Transverse colon (tissue), 4 donors: ENCODE measurements at regions not wholly inside any gene's neighbourhood (a gene's known extent, or its start where the extent isn't known, plus 50 kb on each side); places are given as distances from the start of the nearest gene placed in this dataset.

ENCODE experiments used
- DNase-seq: peaks from one replicate; pipeline ENCODE4 v3.0.0-alpha.2; 2019
- H3K27ac ChIP-seq, 4 donors: fragments of 200-600 bp; sonication (generic); 2 replicates each; pipeline ENCODE4 v1.5.1; 2016 to 2018; ENCODE audit warnings: inconsistent platforms in 4 of 4
- H3K27me3 ChIP-seq: fragments of 200-600 bp; sonication (generic); 2 replicates; pipeline ENCODE4 v1.5.1; 2017; ENCODE audit warnings: inconsistent platforms
- H3K36me3 ChIP-seq, 4 donors: fragments of 200-600 bp; sonication (generic); 2 replicates each; pipeline ENCODE4 v1.5.1; 2017 to 2019; ENCODE audit warnings: inconsistent platforms in 4 of 4
- H3K4me1 ChIP-seq, 4 donors: fragments of 200-600 bp; sonication (generic); 2 replicates each; pipeline ENCODE4 v1.5.1; 2017 to 2020; ENCODE audit warnings: inconsistent platforms in 4 of 4
- H3K4me3 ChIP-seq, 4 donors: fragments of 200-600 bp; sonication (generic); 1 replicate in 1 of 4; 2 replicates in 3 of 4; pipeline versions ENCODE4 v1.5.1 to v1.6.1; 2017 to 2019; ENCODE audit warnings: inconsistent platforms in 4 of 4
- H3K9me3 ChIP-seq, 2 donors: fragments of 200-600 bp; sonication (generic); 2 replicates each; pipeline ENCODE4 v1.5.1; 2017 to 2019; ENCODE audit warnings: inconsistent platforms in 2 of 2
- EP300 ChIP-seq: sonication (generic); formaldehyde crosslinking; IDR thresholded peaks from one replicate; pipeline ENCODE4 v1.6.1; 2017; ENCODE audit warnings: antibody characterized with exemption, low read depth
- POLR2A ChIP-seq: fragments of 450-650 bp; IDR thresholded peaks from one replicate; pipeline ENCODE4 v1.6.1; 2016; ENCODE audit warnings: antibody characterized with exemption, mild to moderate bottlenecking, moderate library complexity
- POLR2AphosphoS5 ChIP-seq, 3 donors: sonication (generic); formaldehyde crosslinking; IDR thresholded peaks; one replicate each; pipeline ENCODE4 v1.6.1; 2016; ENCODE audit warnings: antibody characterized with exemption in 3 of 3
- WGBS, 2 donors: methylation state at CpG; one replicate each; pipeline ENCODE4 v1.1.5; 2018; ENCODE audit warnings: low coverage in 1 of 2; 5-methylcytosine and 5-hydroxymethylcytosine counted together
- in situ Hi-C, 4 donors: fragments of 200-750 bp; cut with MboI; loops; one replicate each; pipeline versions ENCODE4 v1.15.0 to v1.15.1; 2017; ENCODE audit warnings: low sequenced_read_pairs in 3 of 4, low pct_ligation_motif_present in 1 of 4, low pct_unique_long_range_greater_than_20kb in 1 of 4
- intact Hi-C: fragments of 100-400 bp; cut with DNase I; formaldehyde crosslinking; loops from one replicate; pipeline ENCODE4 v1.15.1; 2023; ENCODE audit warnings: low total_unique reads
- TF ChIP-seq, protein P1 (sequence below), 5 experiments: fragments of 200-600 bp in 3 of 5; fragments of 450-650 bp in 2 of 5; sonication (generic) in 3 of 5; IDR thresholded peaks; 1 replicate in 2 of 5; 2 replicates in 3 of 5; pipeline ENCODE4 v1.5.1; 2016 to 2017; ENCODE audit warnings: antibody characterized with exemption in 5 of 5, inconsistent platforms in 3 of 5, mild to moderate bottlenecking in 2 of 5, moderate library complexity in 1 of 5

DNA sequence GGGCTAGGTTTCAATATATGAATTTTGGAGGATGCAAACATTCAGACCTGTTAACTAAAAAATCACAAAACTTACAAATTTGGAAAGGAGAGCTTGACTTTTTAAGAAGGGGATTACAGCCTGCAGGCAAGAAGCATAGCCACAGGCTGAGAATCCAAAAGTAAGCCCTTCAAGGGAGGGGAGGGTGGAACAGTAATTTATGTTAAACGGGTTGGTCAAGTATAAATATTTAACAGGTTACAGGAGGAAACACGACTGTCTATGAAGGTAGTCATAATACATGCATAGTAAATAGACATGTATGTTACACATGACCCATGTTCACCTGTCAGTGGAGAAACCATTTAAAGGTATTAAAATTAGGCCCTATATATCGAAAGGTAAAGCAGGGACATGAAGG, 261.1 kb upstream of the RGS18 start:
- no peaks in the 10 kb centered on the region for H3K36me3 ChIP-seq
- no peak for DNase-seq
- TF ChIP-seq POLR2AphosphoS5 (IDR thresholded peaks at IDR 0.05) (no peak), POLR2A (no peak)
- no peaks in the 10 kb centered on the region for H3K27me3 ChIP-seq
- H3K9me3 ChIP-seq = no peaks in the 10 kb centered on the region
- no peaks in the 10 kb centered on the region for H3K4me1 ChIP-seq
- in situ Hi-C loops (no loop called here), intact Hi-C loops (no loop called here)
- H3K4me3 ChIP-seq = no peak overlapping the region
- no peak overlapping the region for H3K27ac ChIP-seq
- WGBS, 2 donors = 56% methylated on average over 3 of the region's 3 CpGs

DNA sequence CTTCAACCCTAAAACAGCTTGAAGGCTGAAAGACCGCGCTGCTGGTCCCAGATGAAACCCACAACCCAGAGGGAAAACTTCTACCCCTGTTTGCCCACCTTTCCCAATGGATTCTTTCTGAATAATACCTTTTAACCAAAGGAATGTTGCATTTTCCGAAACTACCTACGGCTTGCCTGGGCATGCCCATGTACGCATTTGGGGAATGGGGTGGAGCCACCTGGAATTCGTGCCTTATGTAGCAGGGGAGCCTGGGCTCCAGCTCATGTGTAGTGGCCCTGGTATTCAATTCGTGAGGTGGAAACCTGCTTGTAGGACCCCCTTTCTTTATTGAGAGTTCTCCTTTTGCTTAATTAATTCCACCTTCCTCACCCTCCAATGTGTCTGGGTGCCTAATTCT, 256.6 kb upstream of the RGS18 start:
- DNase-seq = no peak
- in situ Hi-C loops = no loop called here

DNA sequence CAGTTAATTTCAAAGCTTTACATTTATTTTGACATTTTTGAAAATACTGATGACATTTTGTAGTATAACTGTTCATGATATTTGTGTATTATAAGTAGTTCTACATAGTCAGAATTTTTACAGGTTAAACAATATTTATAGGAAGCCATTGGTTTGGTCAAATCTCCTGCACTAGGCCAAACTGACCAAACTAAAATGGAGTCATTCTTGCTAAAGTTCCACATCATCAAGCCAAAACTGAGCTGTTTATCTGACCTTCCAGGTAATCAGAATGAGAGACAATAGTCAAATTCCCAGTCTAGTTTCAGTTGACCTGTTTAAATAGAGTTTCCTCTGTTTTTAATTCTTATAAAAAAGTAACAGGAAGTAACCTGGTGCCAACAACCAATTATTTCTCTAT, 253.3 kb upstream of the RGS18 start:
- Histone ChIP-seq H3K27ac (no peak overlapping the region), H3K36me3 (no peaks in the 10 kb centered on the region), H3K9me3 (no peaks in the 10 kb centered on the region), H3K27me3 (no peaks in the 10 kb centered on the region), H3K4me1 (no peaks in the 10 kb centered on the region), H3K4me3 (no peak overlapping the region)
- in situ Hi-C loops = no loop called here
- no peak for DNase-seq
- intact Hi-C loops = no loop called here
- no peak for TF ChIP-seq EP300
- no peak for TF ChIP-seq POLR2AphosphoS5 (IDR thresholded peaks at IDR 0.05)
- TF ChIP-seq POLR2A = no peak
- TF ChIP-seq, protein P1, sequence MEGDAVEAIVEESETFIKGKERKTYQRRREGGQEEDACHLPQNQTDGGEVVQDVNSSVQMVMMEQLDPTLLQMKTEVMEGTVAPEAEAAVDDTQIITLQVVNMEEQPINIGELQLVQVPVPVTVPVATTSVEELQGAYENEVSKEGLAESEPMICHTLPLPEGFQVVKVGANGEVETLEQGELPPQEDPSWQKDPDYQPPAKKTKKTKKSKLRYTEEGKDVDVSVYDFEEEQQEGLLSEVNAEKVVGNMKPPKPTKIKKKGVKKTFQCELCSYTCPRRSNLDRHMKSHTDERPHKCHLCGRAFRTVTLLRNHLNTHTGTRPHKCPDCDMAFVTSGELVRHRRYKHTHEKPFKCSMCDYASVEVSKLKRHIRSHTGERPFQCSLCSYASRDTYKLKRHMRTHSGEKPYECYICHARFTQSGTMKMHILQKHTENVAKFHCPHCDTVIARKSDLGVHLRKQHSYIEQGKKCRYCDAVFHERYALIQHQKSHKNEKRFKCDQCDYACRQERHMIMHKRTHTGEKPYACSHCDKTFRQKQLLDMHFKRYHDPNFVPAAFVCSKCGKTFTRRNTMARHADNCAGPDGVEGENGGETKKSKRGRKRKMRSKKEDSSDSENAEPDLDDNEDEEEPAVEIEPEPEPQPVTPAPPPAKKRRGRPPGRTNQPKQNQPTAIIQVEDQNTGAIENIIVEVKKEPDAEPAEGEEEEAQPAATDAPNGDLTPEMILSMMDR (IDR thresholded peaks at IDR 0.05) = no peak

More for the DNA sequence above, 256.6 kb upstream of the RGS18 start:
- intact Hi-C loops = no loop called here
- Histone ChIP-seq H3K4me3 (no peak overlapping the region), H3K27ac (no peak overlapping the region), H3K36me3 (no peaks in the 10 kb centered on the region), H3K9me3 (no peaks in the 10 kb centered on the region), H3K27me3 (no peaks in the 10 kb centered on the region), H3K4me1 (no peaks in the 10 kb centered on the region)
- no peak for TF ChIP-seq POLR2AphosphoS5 (IDR thresholded peaks at IDR 0.05)
- TF ChIP-seq, protein P1 (IDR thresholded peaks at IDR 0.05) = no peak
- no peak for TF ChIP-seq POLR2A
- TF ChIP-seq EP300 = no peak
- WGBS, 2 donors = 92% methylated on average over 7 of the region's 7 CpGs; no CpG with 5 or more reads in 1 of the 2 donors

DNA sequence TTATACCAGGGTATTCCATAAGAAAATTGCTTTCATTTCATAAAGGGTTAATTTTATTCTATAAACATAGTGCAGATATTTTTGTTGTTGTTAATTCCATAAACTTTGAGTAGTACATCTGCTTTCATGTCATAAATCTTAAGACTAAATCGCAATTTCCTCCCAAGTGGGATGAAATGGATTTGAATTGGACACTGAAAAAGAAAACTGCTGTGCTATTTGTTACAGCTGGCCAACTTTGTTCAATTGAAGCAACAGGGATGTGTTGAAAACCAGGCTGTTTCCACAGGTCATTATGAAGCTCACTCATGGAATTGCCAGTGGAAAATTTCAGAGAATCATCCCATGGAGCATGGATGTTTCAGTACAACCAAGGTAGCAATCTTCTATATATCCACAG, 252.5 kb upstream of the RGS18 start:
- H3K36me3 ChIP-seq = no peaks in the 10 kb centered on the region
- DNase-seq = no peak
- no peaks in the 10 kb centered on the region for H3K9me3 ChIP-seq
- no peaks in the 10 kb centered on the region for H3K4me1 ChIP-seq
- no peak for TF ChIP-seq EP300
- TF ChIP-seq POLR2A = no peak
- TF ChIP-seq, protein P1 (IDR thresholded peaks at IDR 0.05) = no peak
- TF ChIP-seq POLR2AphosphoS5 (IDR thresholded peaks at IDR 0.05) = no peak
- no peak overlapping the region for H3K27ac ChIP-seq
- intact Hi-C loops (no loop called here), in situ Hi-C loops (no loop called here)
- no peak overlapping the region for H3K4me3 ChIP-seq
- 61 to 63% methylated on average over 1 of the region's 1 CpG for WGBS, 2 donors
- H3K27me3 ChIP-seq = no peaks in the 10 kb centered on the region

DNA sequence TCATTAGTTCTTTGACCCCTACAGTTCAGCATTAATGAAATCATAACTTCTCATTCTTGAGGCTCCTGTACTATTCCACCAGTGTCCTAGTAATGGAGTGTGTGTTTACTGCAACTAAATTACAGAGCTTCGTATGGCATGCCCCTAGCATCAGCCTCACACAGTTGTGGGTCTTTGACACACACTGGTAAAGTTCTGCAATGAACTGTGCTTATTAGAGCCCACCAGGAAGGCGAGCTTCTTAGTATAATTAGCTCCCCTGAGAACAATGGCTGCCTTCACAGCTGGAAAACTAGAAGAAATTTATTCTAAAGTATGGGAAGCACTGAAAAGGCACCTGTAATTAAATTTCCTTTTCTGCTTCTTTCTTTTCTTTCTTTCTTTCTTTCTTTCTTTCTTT, 251.1 kb upstream of the RGS18 start:
- intact Hi-C loops (no loop called here), in situ Hi-C loops (no loop called here)
- no peak for TF ChIP-seq EP300
- no peak for TF ChIP-seq POLR2AphosphoS5 (IDR thresholded peaks at IDR 0.05)
- no peak for TF ChIP-seq POLR2A
- TF ChIP-seq, protein P1 (IDR thresholded peaks at IDR 0.05) = no peak
- Histone ChIP-seq H3K27ac (no peak overlapping the region), H3K4me1 (no peaks in the 10 kb centered on the region), H3K9me3 (no peaks in the 10 kb centered on the region), H3K36me3 (no peaks in the 10 kb centered on the region), H3K4me3 (no peak overlapping the region), H3K27me3 (no peaks in the 10 kb centered on the region)
- DNase-seq = no peak
- 57 to 60% methylated on average over 1 to 2 of the region's 2 CpGs for WGBS, 2 donors
